WTC11 (cell line): ENCODE measurements at regions not wholly inside any gene's neighbourhood (a gene's known extent, or its start where the extent isn't known, plus 50 kb on each side); places are given as distances from the start of the nearest gene placed in this dataset.

Source experiments
- ELF4 ChIP-seq: sonication (generic); formaldehyde crosslinking; IDR thresholded peaks from 2 replicates; pipeline ENCODE4 v1.8.1; 2022; ENCODE audit warnings: low read depth, mild to moderate bottlenecking, moderate library complexity, missing genetic modification reagents
- ESRRA ChIP-seq: sonication (generic); formaldehyde crosslinking; IDR thresholded peaks from 2 replicates; pipeline ENCODE4 v1.8.1; 2022; ENCODE audit warnings: mild to moderate bottlenecking, missing genetic modification reagents, borderline replicate concordance
- FOXK1 ChIP-seq: sonication (generic); formaldehyde crosslinking; IDR thresholded peaks from 2 replicates; pipeline ENCODE4 v1.8.0; 2022; ENCODE audit warnings: mild to moderate bottlenecking, moderate library complexity, missing genetic modification reagents
- NFATC4 ChIP-seq: fragments of 250-450 bp; sonication (Bioruptor Pico); IDR thresholded peaks from 2 replicates; pipeline ENCODE4 v1.9.0; 2021; ENCODE audit warnings: mild to moderate bottlenecking
- NR2C2 ChIP-seq: sonication (generic); formaldehyde crosslinking; IDR thresholded peaks from 2 replicates; pipeline ENCODE4 v1.8.0; 2022; ENCODE audit warnings: mild to moderate bottlenecking, missing genetic modification reagents
- ZNF396 ChIP-seq: fragments of 250-450 bp; sonication (Bioruptor Pico); IDR thresholded peaks from 2 replicates; pipeline ENCODE4 v1.8.0; 2021; ENCODE audit warnings: mild to moderate bottlenecking, moderate library complexity, borderline replicate concordance
- TF ChIP-seq, protein P1 (sequence below): fragments of 200-600 bp; IDR thresholded peaks from 2 replicates; pipeline ENCODE4 v1.8.0; 2022; ENCODE audit warnings: antibody characterized with exemption
- TF ChIP-seq, protein P2 (sequence below): sonication (generic); formaldehyde crosslinking; IDR thresholded peaks from 2 replicates; pipeline ENCODE4 v1.8.1; 2022; ENCODE audit warnings: missing genetic modification reagents, borderline replicate concordance
- TF ChIP-seq, protein P3 (sequence below): sonication (generic); formaldehyde crosslinking; IDR thresholded peaks from 2 replicates; pipeline ENCODE4 v1.8.0; 2022; ENCODE audit warnings: mild to moderate bottlenecking, missing genetic modification reagents
- TF ChIP-seq, protein P4 (sequence below): sonication (generic); formaldehyde crosslinking; IDR thresholded peaks from 2 replicates; pipeline ENCODE4 v1.8.1; 2023; ENCODE audit warnings: mild to moderate bottlenecking, moderate library complexity, missing genetic modification reagents
- TF ChIP-seq, protein P5 (sequence below): sonication (generic); formaldehyde crosslinking; IDR thresholded peaks from 2 replicates; pipeline ENCODE4 v1.8.0; 2022; ENCODE audit warnings: missing genetic modification reagents
- TF ChIP-seq, protein P6 (sequence below): sonication (generic); formaldehyde crosslinking; IDR thresholded peaks from 2 replicates; pipeline ENCODE4 v1.8.1; 2023; ENCODE audit warnings: mild to moderate bottlenecking, missing genetic modification reagents, borderline replicate concordance
- TF ChIP-seq, protein P7 (sequence below): sonication (generic); formaldehyde crosslinking; IDR thresholded peaks from 2 replicates; pipeline ENCODE4 v1.8.0; 2022; ENCODE audit warnings: mild to moderate bottlenecking, missing genetic modification reagents

DNA sequence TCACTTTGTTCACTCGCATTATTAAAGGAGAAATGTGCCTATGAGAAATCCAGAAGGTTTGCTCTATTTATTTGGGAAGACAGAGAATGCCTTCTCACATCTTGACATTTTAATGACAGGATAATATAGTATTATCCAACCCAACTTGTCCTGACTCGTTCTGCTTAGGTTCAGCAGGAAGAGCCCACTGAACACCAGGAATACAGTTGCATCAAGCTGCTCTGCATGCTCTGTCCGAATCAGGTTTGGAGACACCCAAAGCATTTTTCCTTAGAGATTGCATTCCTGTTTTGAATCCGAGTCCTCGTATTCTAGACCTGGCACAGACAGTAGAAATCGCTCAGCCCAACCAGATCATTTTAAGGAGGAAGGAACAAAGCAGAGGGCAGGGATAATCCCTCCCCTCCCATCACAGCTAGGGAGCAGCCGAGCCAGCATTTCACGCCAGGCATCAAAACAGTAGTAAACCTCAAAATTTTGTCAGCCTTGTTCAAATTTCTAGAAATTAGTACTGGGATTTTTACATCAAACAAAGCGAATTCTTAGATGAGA lies 837.4 kb upstream of the ID2 start:
- TF ChIP-seq, protein P1, sequence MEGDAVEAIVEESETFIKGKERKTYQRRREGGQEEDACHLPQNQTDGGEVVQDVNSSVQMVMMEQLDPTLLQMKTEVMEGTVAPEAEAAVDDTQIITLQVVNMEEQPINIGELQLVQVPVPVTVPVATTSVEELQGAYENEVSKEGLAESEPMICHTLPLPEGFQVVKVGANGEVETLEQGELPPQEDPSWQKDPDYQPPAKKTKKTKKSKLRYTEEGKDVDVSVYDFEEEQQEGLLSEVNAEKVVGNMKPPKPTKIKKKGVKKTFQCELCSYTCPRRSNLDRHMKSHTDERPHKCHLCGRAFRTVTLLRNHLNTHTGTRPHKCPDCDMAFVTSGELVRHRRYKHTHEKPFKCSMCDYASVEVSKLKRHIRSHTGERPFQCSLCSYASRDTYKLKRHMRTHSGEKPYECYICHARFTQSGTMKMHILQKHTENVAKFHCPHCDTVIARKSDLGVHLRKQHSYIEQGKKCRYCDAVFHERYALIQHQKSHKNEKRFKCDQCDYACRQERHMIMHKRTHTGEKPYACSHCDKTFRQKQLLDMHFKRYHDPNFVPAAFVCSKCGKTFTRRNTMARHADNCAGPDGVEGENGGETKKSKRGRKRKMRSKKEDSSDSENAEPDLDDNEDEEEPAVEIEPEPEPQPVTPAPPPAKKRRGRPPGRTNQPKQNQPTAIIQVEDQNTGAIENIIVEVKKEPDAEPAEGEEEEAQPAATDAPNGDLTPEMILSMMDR, result no peak
- TF ChIP-seq NFATC4 (no peak), ELF4 (CRISPR knock-in tag) (no peak), ZNF396 (CRISPR knock-in tag) (no peak), ESRRA (CRISPR knock-in tag) (no peak), FOXK1 (CRISPR knock-in tag) (no peak), NR2C2 (no peak)
- TF ChIP-seq, protein P2, sequence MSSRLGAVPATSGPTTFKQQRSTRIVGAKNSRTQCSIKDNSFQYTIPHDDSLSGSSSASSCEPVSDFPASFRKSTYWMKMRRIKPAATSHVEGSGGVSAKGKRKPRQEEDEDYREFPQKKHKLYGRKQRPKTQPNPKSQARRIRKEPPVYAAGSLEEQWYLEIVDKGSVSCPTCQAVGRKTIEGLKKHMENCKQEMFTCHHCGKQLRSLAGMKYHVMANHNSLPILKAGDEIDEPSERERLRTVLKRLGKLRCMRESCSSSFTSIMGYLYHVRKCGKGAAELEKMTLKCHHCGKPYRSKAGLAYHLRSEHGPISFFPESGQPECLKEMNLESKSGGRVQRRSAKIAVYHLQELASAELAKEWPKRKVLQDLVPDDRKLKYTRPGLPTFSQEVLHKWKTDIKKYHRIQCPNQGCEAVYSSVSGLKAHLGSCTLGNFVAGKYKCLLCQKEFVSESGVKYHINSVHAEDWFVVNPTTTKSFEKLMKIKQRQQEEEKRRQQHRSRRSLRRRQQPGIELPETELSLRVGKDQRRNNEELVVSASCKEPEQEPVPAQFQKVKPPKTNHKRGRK (CRISPR knock-in tag), result no peak
- TF ChIP-seq, protein P3, sequence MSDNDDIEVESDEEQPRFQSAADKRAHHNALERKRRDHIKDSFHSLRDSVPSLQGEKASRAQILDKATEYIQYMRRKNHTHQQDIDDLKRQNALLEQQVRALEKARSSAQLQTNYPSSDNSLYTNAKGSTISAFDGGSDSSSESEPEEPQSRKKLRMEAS, result no peak
- TF ChIP-seq, protein P4, sequence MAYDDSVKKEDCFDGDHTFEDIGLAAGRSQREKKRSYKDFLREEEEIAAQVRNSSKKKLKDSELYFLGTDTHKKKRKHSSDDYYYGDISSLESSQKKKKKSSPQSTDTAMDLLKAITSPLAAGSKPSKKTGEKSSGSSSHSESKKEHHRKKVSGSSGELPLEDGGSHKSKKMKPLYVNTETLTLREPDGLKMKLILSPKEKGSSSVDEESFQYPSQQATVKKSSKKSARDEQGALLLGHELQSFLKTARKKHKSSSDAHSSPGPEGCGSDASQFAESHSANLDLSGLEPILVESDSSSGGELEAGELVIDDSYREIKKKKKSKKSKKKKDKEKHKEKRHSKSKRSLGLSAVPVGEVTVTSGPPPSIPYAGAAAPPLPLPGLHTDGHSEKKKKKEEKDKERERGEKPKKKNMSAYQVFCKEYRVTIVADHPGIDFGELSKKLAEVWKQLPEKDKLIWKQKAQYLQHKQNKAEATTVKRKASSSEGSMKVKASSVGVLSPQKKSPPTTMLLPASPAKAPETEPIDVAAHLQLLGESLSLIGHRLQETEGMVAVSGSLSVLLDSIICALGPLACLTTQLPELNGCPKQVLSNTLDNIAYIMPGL, result no peak
- TF ChIP-seq, protein P5, sequence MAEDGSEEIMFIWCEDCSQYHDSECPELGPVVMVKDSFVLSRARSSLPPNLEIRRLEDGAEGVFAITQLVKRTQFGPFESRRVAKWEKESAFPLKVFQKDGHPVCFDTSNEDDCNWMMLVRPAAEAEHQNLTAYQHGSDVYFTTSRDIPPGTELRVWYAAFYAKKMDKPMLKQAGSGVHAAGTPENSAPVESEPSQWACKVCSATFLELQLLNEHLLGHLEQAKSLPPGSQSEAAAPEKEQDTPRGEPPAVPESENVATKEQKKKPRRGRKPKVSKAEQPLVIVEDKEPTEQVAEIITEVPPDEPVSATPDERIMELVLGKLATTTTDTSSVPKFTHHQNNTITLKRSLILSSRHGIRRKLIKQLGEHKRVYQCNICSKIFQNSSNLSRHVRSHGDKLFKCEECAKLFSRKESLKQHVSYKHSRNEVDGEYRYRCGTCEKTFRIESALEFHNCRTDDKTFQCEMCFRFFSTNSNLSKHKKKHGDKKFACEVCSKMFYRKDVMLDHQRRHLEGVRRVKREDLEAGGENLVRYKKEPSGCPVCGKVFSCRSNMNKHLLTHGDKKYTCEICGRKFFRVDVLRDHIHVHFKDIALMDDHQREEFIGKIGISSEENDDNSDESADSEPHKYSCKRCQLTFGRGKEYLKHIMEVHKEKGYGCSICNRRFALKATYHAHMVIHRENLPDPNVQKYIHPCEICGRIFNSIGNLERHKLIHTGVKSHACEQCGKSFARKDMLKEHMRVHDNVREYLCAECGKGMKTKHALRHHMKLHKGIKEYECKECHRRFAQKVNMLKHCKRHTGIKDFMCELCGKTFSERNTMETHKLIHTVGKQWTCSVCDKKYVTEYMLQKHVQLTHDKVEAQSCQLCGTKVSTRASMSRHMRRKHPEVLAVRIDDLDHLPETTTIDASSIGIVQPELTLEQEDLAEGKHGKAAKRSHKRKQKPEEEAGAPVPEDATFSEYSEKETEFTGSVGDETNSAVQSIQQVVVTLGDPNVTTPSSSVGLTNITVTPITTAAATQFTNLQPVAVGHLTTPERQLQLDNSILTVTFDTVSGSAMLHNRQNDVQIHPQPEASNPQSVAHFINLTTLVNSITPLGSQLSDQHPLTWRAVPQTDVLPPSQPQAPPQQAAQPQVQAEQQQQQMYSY (CRISPR knock-in tag), result no peak
- TF ChIP-seq, protein P6, sequence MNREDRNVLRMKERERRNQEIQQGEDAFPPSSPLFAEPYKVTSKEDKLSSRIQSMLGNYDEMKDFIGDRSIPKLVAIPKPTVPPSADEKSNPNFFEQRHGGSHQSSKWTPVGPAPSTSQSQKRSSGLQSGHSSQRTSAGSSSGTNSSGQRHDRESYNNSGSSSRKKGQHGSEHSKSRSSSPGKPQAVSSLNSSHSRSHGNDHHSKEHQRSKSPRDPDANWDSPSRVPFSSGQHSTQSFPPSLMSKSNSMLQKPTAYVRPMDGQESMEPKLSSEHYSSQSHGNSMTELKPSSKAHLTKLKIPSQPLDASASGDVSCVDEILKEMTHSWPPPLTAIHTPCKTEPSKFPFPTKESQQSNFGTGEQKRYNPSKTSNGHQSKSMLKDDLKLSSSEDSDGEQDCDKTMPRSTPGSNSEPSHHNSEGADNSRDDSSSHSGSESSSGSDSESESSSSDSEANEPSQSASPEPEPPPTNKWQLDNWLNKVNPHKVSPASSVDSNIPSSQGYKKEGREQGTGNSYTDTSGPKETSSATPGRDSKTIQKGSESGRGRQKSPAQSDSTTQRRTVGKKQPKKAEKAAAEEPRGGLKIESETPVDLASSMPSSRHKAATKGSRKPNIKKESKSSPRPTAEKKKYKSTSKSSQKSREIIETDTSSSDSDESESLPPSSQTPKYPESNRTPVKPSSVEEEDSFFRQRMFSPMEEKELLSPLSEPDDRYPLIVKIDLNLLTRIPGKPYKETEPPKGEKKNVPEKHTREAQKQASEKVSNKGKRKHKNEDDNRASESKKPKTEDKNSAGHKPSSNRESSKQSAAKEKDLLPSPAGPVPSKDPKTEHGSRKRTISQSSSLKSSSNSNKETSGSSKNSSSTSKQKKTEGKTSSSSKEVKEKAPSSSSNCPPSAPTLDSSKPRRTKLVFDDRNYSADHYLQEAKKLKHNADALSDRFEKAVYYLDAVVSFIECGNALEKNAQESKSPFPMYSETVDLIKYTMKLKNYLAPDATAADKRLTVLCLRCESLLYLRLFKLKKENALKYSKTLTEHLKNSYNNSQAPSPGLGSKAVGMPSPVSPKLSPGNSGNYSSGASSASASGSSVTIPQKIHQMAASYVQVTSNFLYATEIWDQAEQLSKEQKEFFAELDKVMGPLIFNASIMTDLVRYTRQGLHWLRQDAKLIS (CRISPR knock-in tag), result no peak
- TF ChIP-seq, protein P7, sequence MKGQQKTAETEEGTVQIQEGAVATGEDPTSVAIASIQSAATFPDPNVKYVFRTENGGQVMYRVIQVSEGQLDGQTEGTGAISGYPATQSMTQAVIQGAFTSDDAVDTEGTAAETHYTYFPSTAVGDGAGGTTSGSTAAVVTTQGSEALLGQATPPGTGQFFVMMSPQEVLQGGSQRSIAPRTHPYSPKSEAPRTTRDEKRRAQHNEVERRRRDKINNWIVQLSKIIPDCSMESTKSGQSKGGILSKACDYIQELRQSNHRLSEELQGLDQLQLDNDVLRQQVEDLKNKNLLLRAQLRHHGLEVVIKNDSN, result no peak
